ENCODE measurements at regions not wholly inside any gene's neighbourhood (a gene's known extent, or its start where the extent isn't known, plus 50 kb on each side); places are given as distances from the start of the nearest gene placed in this dataset.
"Not testable (repeated sequence)": the region's sequence is repeated elsewhere in the genome, so short reads cannot be mapped to it uniquely, and the experiment has no call there.

GRCh38 chr2:239831861-239832489, 193.2 kb downstream of the NDUFA10 start:
- no peak for ATAC-seq (ENCODE audit: low read depth in 2 of 2)
- H3K4me1 Mint-ChIP-seq: no peaks in the 10 kb centered on the region
- H3K27ac Mint-ChIP-seq: peak overlapping the region in 1 of 6 donors; percentile 51
- H3K27me3 Mint-ChIP-seq: peaks cover 0 to 11% (median 0%) of the 10 kb centered on the region in 3 donors
- no peaks in the 10 kb centered on the region for H3K36me3 Mint-ChIP-seq
- no peak overlapping the region for H3K4me3 Mint-ChIP-seq
- peaks cover 2 to 7% (median 5%) of the 10 kb centered on the region in 7 donors for H3K9me3 Mint-ChIP-seq
- no peak for DNase-seq

GRCh38 chr2:239831001-239831731, 194.0 kb downstream of the NDUFA10 start:
- no peak overlapping the region for H3K4me3 Mint-ChIP-seq
- ATAC-seq (ENCODE audit: low read depth in 2 of 2): no peak
- no peaks in the 10 kb centered on the region for H3K36me3 Mint-ChIP-seq
- H3K9me3 Mint-ChIP-seq: peaks cover 0 to 5% (median 3%) of the 10 kb centered on the region in 7 donors
- peaks cover 0 to 11% (median 0%) of the 10 kb centered on the region in 3 donors for H3K27me3 Mint-ChIP-seq
- DNase-seq: no peak
- no peak overlapping the region for H3K27ac Mint-ChIP-seq
- no peaks in the 10 kb centered on the region for H3K4me1 Mint-ChIP-seq

DNA sequence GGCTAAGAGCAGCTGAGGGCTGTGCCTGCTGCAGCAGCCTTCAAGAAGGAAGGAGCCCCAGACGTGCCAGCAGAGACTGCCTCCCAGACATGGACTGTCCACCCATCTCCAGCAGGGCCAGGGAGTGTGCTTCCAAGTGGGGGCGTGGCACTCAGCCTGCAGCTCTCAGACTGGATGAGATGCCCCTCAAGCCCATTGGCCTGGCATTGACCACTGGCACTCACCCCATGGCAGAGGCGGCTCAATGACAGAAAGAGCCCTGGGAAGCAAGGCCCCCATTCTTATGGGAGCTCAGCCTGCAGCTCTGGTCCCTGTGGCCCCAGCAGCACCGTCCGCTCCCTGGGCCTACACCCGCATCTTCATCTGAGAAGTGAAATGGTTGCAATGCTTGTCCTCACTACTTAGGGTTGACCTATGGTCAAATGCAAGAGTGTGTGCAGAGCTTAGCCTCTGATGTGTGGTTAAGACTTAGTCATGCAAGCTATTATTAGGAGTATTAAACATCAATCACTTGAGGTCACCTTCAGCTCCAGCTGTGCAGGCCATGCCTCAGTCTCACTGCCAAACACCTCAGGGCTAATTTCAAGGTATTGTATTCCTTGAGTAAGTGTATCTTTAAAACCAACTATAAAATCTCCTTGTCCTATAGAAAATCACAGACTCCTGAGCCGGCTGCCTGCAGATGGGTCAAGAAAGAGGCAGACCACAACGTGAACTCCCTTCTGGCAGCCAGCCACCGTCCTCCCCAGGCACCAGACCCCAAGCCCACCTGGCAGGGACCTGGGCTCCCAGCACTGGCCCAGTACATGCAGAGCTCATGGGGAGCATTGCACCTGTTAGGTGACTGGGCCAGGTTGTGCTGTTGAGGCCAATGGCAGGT, 194.8 kb downstream of the NDUFA10 start:
- Mint-ChIP-seq H3K36me3 (no peaks in the 10 kb centered on the region), H3K27ac (no peak overlapping the region), H3K9me3 (peaks cover 0 to 2% (median 0%) of the 10 kb centered on the region in 7 donors), H3K27me3 (peaks cover 0 to 11% (median 0%) of the 10 kb centered on the region in 3 donors), H3K4me3 (no peak overlapping the region), H3K4me1 (no peaks in the 10 kb centered on the region)
- DNase-seq (no peak), ATAC-seq (ENCODE audit: low read depth in 2 of 2) (no peak)

DNA sequence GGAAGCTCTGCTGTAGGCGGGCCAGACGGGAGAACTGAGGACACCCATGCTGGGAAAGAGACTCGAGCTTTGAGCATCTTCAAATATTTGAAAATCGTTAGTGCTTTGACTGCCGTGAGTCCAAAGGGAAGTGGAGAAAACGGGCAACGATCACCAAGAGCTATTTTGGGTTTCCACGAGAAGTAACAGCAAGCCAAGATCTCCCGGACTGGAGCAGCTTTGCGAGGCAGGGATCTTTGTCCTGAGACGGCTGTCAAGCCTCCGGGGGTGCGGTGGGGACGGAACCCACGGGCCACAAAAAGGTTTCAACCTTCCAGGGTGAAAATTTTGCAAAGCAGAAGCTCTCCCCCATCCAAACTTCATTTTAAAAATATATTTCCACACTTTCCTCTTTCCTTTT, 195.8 kb downstream of the NDUFA10 start:
- Mint-ChIP-seq H3K4me1 (no peaks in the 10 kb centered on the region), H3K4me3 (peak overlapping the region in 1 of 8 donors; percentile 45), H3K27me3 (peaks cover 0 to 18% (median 0%) of the 10 kb centered on the region in 3 donors), H3K9me3 (peaks cover 0 to 2% (median 0%) of the 10 kb centered on the region in 7 donors), H3K36me3 (no peaks in the 10 kb centered on the region), H3K27ac (no peak overlapping the region)
- ATAC-seq (ENCODE audit: low read depth in 2 of 2) (no peak), DNase-seq (no peak)

DNA sequence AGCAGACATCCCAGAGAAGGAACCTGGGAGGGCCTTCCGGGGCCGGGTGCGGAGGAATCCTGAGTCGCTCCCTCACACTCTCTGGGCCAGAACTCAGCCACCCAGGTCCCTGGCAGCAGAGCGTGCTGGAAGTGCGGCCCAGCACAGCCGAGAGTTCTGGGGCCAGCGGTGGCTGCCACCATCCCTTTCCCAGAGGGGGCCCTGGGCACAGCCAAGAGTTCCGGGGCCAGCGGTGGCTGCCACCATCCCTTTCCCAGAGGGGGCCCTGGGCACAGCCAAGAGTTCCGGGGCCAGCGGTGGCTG, 196.2 kb downstream of the NDUFA10 start:
- H3K27ac Mint-ChIP-seq; H3K4me3 Mint-ChIP-seq; H3K4me1 Mint-ChIP-seq; H3K36me3 Mint-ChIP-seq; ATAC-seq (ENCODE audit: low read depth in 2 of 2); DNase-seq; H3K9me3 Mint-ChIP-seq: not testable (repeated sequence)
- H3K27me3 Mint-ChIP-seq: peaks cover 0 to 19% (median 0%) of the 10 kb centered on the region in 3 donors

GRCh38 chr2:239828192-239828972, 196.8 kb downstream of the NDUFA10 start:
- Mint-ChIP-seq H3K4me1 (no peaks in the 10 kb centered on the region), H3K4me3 (no peak overlapping the region), H3K36me3 (no peaks in the 10 kb centered on the region), H3K27me3 (peaks cover 0 to 19% (median 0%) of the 10 kb centered on the region in 3 donors), H3K27ac (no peak overlapping the region), H3K9me3 (peaks cover 0 to 2% (median 0%) of the 10 kb centered on the region in 7 donors)
- no peak for DNase-seq
- no peak for ATAC-seq (ENCODE audit: low read depth in 2 of 2)

- no peaks in the 10 kb centered on the region for H3K4me1 Mint-ChIP-seq
- H3K27ac Mint-ChIP-seq: no peak overlapping the region
- peaks cover 0 to 2% (median 0%) of the 10 kb centered on the region in 7 donors for H3K9me3 Mint-ChIP-seq
- H3K27me3 Mint-ChIP-seq: peaks cover 0 to 19% (median 0%) of the 10 kb centered on the region in 3 donors
- no peak overlapping the region for H3K4me3 Mint-ChIP-seq
- no peaks in the 10 kb centered on the region for H3K36me3 Mint-ChIP-seq
- no peak for ATAC-seq (ENCODE audit: low read depth in 2 of 2)
- no peak for DNase-seq
Measured at GRCh38 chr2:239827523-239827890, 197.6 kb downstream of the NDUFA10 start.

DNA sequence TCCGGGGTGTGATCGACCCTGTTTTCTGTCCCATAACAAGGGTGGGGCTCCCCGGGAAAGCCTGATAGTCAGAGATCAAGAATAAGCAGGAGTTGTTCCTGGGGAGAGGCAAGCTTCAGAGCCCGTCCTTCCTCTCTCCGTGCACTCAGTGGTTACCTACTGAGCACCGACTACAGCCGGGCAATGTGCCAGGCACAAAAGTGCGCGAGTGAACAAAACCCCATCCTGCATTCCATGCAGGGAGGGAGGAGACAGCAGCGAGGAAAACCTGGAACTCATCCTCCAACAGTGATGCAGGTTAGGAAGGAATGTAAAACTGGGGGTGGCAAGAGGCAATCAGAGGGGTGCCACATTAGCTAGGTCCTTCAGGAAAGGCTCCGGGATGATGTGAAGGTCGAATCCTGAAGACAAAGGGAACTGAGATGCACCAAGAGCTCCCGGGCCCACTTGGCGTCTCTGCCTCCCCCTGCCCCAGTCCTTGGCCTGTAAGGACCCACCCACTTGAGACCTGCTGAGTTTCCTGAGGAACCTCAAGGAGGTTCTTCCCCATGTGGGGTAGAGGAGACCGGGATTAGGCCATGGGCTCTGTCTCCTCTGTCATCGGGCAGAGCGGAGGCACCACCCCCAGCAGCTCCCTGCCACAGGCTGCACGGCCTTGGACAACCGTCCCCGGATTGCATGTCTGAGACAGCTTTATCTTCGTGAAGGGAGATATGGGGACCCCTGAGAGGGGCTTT, 198.2 kb downstream of the NDUFA10 start:
- Mint-ChIP-seq H3K27ac (no peak overlapping the region), H3K4me3 (no peak overlapping the region), H3K36me3 (no peaks in the 10 kb centered on the region), H3K9me3 (peaks cover 0 to 2% (median 0%) of the 10 kb centered on the region in 7 donors), H3K4me1 (peaks cover 0 to under 1% (median 0%) of the 10 kb centered on the region in 3 donors), H3K27me3 (peaks cover 0 to 24% (median 3%) of the 10 kb centered on the region in 3 donors)
- DNase-seq (no peak), ATAC-seq (ENCODE audit: low read depth in 2 of 2) (no peak)

GRCh38 chr2:239826376-239826775, 198.8 kb downstream of the NDUFA10 start:
- H3K4me1 Mint-ChIP-seq: peaks cover 0 to 6% (median 0%) of the 10 kb centered on the region in 3 donors
- no peak for ATAC-seq (ENCODE audit: low read depth in 2 of 2)
- H3K27ac Mint-ChIP-seq: no peak overlapping the region
- H3K4me3 Mint-ChIP-seq: no peak overlapping the region
- no peak for DNase-seq
- no peaks in the 10 kb centered on the region for H3K36me3 Mint-ChIP-seq
- H3K27me3 Mint-ChIP-seq: peaks cover 5 to 30% (median 9%) of the 10 kb centered on the region in 3 donors
- H3K9me3 Mint-ChIP-seq: peaks cover 0 to 6% (median 0%) of the 10 kb centered on the region in 7 donors

- ATAC-seq (ENCODE audit: low read depth in 2 of 2): no peak
- no peak for DNase-seq
- peaks cover 5 to 34% (median 12%) of the 10 kb centered on the region in 3 donors for H3K27me3 Mint-ChIP-seq
Measured at GRCh38 chr2:239825705-239825979, 199.5 kb downstream of the NDUFA10 start.

DNA sequence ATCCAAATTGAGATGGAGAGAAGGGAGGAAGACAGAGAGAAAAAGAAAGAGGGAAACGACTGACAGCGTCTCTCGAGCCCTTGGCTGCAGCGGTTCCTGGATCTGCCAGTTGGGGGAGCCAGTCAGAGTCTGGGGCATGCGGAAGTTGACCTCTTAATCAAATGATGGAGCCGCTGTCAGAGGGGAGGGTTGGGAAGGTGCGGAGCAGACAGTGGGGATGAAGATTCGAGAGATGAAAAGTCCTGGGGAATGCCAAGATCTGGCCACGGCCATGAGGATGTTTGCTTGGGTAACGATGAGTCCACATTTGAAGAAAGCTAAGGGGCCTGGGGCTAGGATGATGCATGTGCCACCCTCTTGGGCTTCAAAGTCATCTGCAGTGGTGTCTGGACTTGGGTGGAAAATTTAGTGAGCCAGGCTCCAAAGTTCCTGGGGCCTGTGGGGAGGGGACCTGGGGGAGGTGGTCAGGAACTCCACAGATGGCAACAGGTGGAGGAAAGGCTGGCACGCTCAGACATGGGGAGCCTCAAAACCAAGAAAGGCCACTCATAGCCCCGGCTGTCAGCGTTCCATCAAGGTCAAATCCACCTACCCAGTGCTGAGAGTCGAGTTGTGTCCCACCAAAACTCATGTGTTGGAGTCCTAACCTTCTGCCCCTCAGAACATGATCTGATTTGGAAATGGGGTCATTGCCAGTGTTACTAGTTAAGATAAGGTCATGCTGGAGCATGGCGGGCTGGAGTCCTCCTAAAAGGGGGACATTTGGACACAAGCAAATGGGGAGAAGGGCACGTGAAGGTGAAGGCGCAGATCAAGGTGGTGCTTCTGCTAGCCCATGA, 200.1 kb downstream of the NDUFA10 start:
- DNase-seq (no peak), ATAC-seq (ENCODE audit: low read depth in 2 of 2) (no peak)
- H3K36me3 Mint-ChIP-seq: no peaks in the 10 kb centered on the region
- H3K4me3 Mint-ChIP-seq: no peak overlapping the region
- peaks cover 0 to 6% (median 0%) of the 10 kb centered on the region in 3 donors for H3K4me1 Mint-ChIP-seq
- H3K27me3 Mint-ChIP-seq: peaks cover 5 to 39% (median 18%) of the 10 kb centered on the region in 3 donors
- H3K27ac Mint-ChIP-seq: no peak overlapping the region
- H3K9me3 Mint-ChIP-seq: peaks cover 0 to 6% (median 0%) of the 10 kb centered on the region in 7 donors

More at GRCh38 chr2:239825705-239825979, 199.5 kb downstream of the NDUFA10 start:
- Mint-ChIP-seq H3K9me3 (peaks cover 0 to 6% (median 0%) of the 10 kb centered on the region in 7 donors), H3K27ac (no peak overlapping the region), H3K36me3 (no peaks in the 10 kb centered on the region), H3K4me1 (peaks cover 0 to 6% (median 0%) of the 10 kb centered on the region in 3 donors), H3K4me3 (no peak overlapping the region)
